OCI-LY3 (cell line): ENCODE measurements at regions not wholly inside any gene's neighbourhood (a gene's known extent, or its start where the extent isn't known, plus 50 kb on each side); places are given as distances from the start of the nearest gene placed in this dataset.

Experiments used
- H2AFZ ChIP-seq: fragments of 200-600, 300-600 bp; shearing (Covaris generic); 2 replicates; pipeline ENCODE4 v1.6.0; 2014; ENCODE audit warnings: antibody characterized with exemption, low read depth, low read length
- H3K27ac ChIP-seq: fragments of 200-600, 300-600 bp; sonication (generic); 2 replicates; pipeline ENCODE4 v1.5.1; 2014; ENCODE audit warnings: mild to moderate bottlenecking, low read length, moderate library complexity, mixed read lengths
- H3K27me3 ChIP-seq: fragments of 200-600, 300-600 bp; sonication (generic); 2 replicates; pipeline ENCODE4 v1.6.1; 2014; ENCODE audit warnings: low read depth, low read length, mixed read lengths
- H3K36me3 ChIP-seq: fragments of 200-600, 300-600 bp; sonication (generic); replicated peaks from 2 replicates; pipeline ENCODE3; 2014; ENCODE audit warnings: low read depth, low read length, mixed read lengths
- H3K4me1 ChIP-seq: fragments of 300-600, 200-600 bp; sonication (generic); 2 replicates; pipeline ENCODE4 v1.6.1; 2014; ENCODE audit warnings: low read length, mixed read lengths
- H3K4me2 ChIP-seq: fragments of 200-600, 300-600 bp; sonication (generic); 2 replicates; pipeline ENCODE4 v1.6.1; 2014; ENCODE audit warnings: low read length, mixed read lengths
- H3K4me3 ChIP-seq: fragments of 300-600, 200-600 bp; sonication (generic); 2 replicates; pipeline ENCODE4 v1.5.1; 2014; ENCODE audit warnings: antibody characterized with exemption, mild to moderate bottlenecking, low read length, moderate library complexity
- H3K79me2 ChIP-seq: fragments of 300-600, 200-600 bp; shearing (Covaris generic); 2 replicates; pipeline ENCODE4 v1.6.1; 2014; ENCODE audit warnings: mild to moderate bottlenecking, low read length, mixed read lengths
- H3K9ac ChIP-seq: fragments of 300-600, 200-600 bp; shearing (Covaris generic); 2 replicates; pipeline ENCODE4 v1.6.0; 2014; ENCODE audit warnings: mild to moderate bottlenecking, low read length, moderate library complexity
- H3K9me3 ChIP-seq: fragments of 200-600, 300-600 bp; shearing (Covaris generic); 2 replicates; pipeline ENCODE4 v1.6.1; 2014; ENCODE audit warnings: low read length, mixed read lengths; ENCODE audit not compliant: insufficient read depth
- H4K20me1 ChIP-seq: fragments of 200-600, 300-600 bp; sonication (generic); 2 replicates; pipeline ENCODE4 v1.6.1; 2016; ENCODE audit warnings: low read length, mixed read lengths; ENCODE audit not compliant: insufficient read depth
- EZH2phosphoT487 ChIP-seq: fragments of 200-600 bp; shearing (Covaris generic); IDR thresholded peaks from 2 replicates; pipeline ENCODE4 v1.6.1; 2018; ENCODE audit warnings: antibody characterized with exemption, mixed run types, low read depth
- TF ChIP-seq, protein P1 (sequence below): fragments of 200-600, 300-600 bp; sonication (generic); IDR thresholded peaks from 2 replicates; pipeline ENCODE4 v1.5.1; 2014; ENCODE audit warnings: antibody characterized with exemption, low read length, low read depth

GRCh38 chrX:1918780-1919179 lies 303.9 kb downstream of the ASMT start:
- Histone ChIP-seq H3K9ac (no peak overlapping the region), H3K27ac (no peak overlapping the region), H3K4me3 (no peak overlapping the region), H4K20me1 (no peaks in the 10 kb centered on the region), H3K36me3 (no peaks in the 10 kb centered on the region), H2AFZ (no peak overlapping the region), H3K4me1 (peaks cover 5% of the 10 kb centered on the region), H3K9me3 (no peaks in the 10 kb centered on the region), H3K4me2 (no peak overlapping the region), H3K27me3 (no peaks in the 10 kb centered on the region), H3K79me2 (no peaks in the 10 kb centered on the region)
- TF ChIP-seq EZH2phosphoT487, result no peak
- TF ChIP-seq, protein P1, sequence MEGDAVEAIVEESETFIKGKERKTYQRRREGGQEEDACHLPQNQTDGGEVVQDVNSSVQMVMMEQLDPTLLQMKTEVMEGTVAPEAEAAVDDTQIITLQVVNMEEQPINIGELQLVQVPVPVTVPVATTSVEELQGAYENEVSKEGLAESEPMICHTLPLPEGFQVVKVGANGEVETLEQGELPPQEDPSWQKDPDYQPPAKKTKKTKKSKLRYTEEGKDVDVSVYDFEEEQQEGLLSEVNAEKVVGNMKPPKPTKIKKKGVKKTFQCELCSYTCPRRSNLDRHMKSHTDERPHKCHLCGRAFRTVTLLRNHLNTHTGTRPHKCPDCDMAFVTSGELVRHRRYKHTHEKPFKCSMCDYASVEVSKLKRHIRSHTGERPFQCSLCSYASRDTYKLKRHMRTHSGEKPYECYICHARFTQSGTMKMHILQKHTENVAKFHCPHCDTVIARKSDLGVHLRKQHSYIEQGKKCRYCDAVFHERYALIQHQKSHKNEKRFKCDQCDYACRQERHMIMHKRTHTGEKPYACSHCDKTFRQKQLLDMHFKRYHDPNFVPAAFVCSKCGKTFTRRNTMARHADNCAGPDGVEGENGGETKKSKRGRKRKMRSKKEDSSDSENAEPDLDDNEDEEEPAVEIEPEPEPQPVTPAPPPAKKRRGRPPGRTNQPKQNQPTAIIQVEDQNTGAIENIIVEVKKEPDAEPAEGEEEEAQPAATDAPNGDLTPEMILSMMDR, result no peak

DNA sequence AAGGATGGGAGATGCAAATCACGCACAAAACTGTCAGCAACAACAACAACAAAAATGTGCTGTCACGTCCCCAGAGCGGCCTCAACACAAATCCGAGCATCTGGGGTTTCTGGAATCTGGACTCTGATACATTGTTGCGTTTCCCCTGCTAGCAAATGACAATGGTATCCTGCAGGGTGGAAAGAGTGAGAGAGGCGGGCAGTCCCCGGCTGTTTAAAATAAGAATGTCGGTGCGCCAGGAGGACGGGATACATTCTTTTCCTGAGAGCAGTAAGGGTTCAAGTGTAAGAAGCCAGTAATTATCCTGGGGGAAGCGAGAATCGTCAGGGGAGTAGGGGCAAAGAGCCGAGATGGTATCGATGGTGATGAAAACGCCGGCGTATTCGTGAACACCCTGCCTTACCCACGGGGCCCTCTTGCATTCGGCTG lies 310.2 kb downstream of the ASMT start:
- Histone ChIP-seq H3K4me1 (no peaks in the 10 kb centered on the region), H3K79me2 (no peaks in the 10 kb centered on the region), H3K4me2 (no peak overlapping the region), H3K36me3 (no peaks in the 10 kb centered on the region), H2AFZ (no peak overlapping the region), H3K4me3 (no peak overlapping the region), H4K20me1 (no peaks in the 10 kb centered on the region), H3K9me3 (no peaks in the 10 kb centered on the region), H3K27ac (no peak overlapping the region), H3K9ac (no peak overlapping the region), H3K27me3 (no peaks in the 10 kb centered on the region)
- TF ChIP-seq EZH2phosphoT487, result no peak
- TF ChIP-seq, protein P1, result no peak

DNA sequence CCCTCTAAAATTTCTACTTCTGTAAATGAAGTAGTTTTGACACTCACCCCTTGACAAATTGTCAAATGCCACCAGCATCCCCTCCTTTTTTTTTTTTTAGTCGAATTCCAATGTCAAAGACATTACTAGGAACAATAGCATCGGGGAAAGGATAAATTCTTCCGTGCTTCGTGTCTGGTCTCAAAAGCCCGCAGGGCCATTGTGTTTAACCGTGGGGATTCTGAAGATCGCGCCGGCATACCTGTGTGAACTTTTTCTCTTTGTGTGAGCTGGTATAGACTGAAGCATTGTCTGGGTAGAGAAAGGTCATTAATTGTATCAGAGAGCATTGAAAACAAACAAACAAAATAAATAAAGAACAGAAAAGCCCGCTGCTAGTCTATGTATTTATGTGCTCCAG lies 313.9 kb downstream of the ASMT start:
- Histone ChIP-seq H3K27ac (no peak overlapping the region), H3K27me3 (no peaks in the 10 kb centered on the region), H4K20me1 (no peaks in the 10 kb centered on the region)

GRCh38 chrX:1932231-1932630 lies 317.4 kb downstream of the ASMT start:
- no peaks in the 10 kb centered on the region for H3K9me3 ChIP-seq
- no peak overlapping the region for H3K27ac ChIP-seq
- no peak overlapping the region for H2AFZ ChIP-seq
- H3K36me3 ChIP-seq, result no peaks in the 10 kb centered on the region
- peaks cover 16% of the 10 kb centered on the region; the same call in 1 of the 2 replicates for H3K4me1 ChIP-seq
- H3K27me3 ChIP-seq, result no peaks in the 10 kb centered on the region
- no peak overlapping the region for H3K4me2 ChIP-seq
- H3K9ac ChIP-seq, result no peak overlapping the region
- H4K20me1 ChIP-seq, result no peaks in the 10 kb centered on the region
- no peak overlapping the region for H3K4me3 ChIP-seq
- TF ChIP-seq, protein P1, result no peak
- no peak for TF ChIP-seq EZH2phosphoT487
- H3K79me2 ChIP-seq, result no peaks in the 10 kb centered on the region

More for the DNA sequence above, 313.9 kb downstream of the ASMT start:
- Histone ChIP-seq H3K4me1 (no peaks in the 10 kb centered on the region), H3K36me3 (no peaks in the 10 kb centered on the region), H2AFZ (no peak overlapping the region), H3K9ac (no peak overlapping the region), H3K79me2 (no peaks in the 10 kb centered on the region), H3K9me3 (no peaks in the 10 kb centered on the region), H3K4me3 (no peak overlapping the region), H3K4me2 (no peak overlapping the region)
- no peak for TF ChIP-seq EZH2phosphoT487
- TF ChIP-seq, protein P1, result no peak
